ENCODE measurements at regions not wholly inside any gene's neighbourhood (a gene's known extent, or its start where the extent isn't known, plus 50 kb on each side); places are given as distances from the start of the nearest gene placed in this dataset.
"Not testable (repeated sequence)": the region's sequence is repeated elsewhere in the genome, so short reads cannot be mapped to it uniquely, and the experiment has no call there.

GRCh38 chr14:37972941-37973887 is 234.5 kb upstream of the SSTR1 start:
- DNase-seq (ENCODE audit: low spot score in 2 of 2), result no peak
- no peak for FAIRE-seq

- FAIRE-seq (no peak), DNase-seq (ENCODE audit: low spot score in 2 of 2) (no peak)
These were observed 233.3 kb upstream of the SSTR1 start for GRCh38 chr14:37974421-37974820.

GRCh38 chr14:37977481-37977880 is 230.2 kb upstream of the SSTR1 start:
- DNase-seq (ENCODE audit: low spot score in 2 of 2) (no peak), FAIRE-seq (peak; percentile 54)

GRCh38 chr14:37985826-37986470 is 221.8 kb upstream of the SSTR1 start:
- no peak for DNase-seq (ENCODE audit: low spot score in 2 of 2)
- FAIRE-seq, result no peak

GRCh38 chr14:37988472-37988871 is 219.2 kb upstream of the SSTR1 start:
- FAIRE-seq (no peak), DNase-seq (ENCODE audit: low spot score in 2 of 2) (no peak)

GRCh38 chr14:37991027-37991426 is 216.7 kb upstream of the SSTR1 start:
- no peak for DNase-seq (ENCODE audit: low spot score in 2 of 2)
- FAIRE-seq, result no peak

GRCh38 chr14:37992499-37992898 is 215.2 kb upstream of the SSTR1 start:
- DNase-seq (ENCODE audit: low spot score in 2 of 2) (no peak), FAIRE-seq (no peak)

- DNase-seq (ENCODE audit: low spot score in 2 of 2), result no peak
- FAIRE-seq, result no peak
These were observed 212.8 kb upstream of the SSTR1 start for GRCh38 chr14:37994846-37995372.

- FAIRE-seq (no peak), DNase-seq (ENCODE audit: low spot score in 2 of 2) (no peak)
These were observed 210.7 kb upstream of the SSTR1 start for GRCh38 chr14:37997017-37997416.

GRCh38 chr14:38000340-38000739 is 207.4 kb upstream of the SSTR1 start:
- DNase-seq (ENCODE audit: low spot score in 2 of 2), result no peak
- no peak for FAIRE-seq

GRCh38 chr14:38001501-38001900 is 206.2 kb upstream of the SSTR1 start:
- no peak for FAIRE-seq
- no peak for DNase-seq (ENCODE audit: low spot score in 2 of 2)

GRCh38 chr14:38003746-38004609 is 203.7 kb upstream of the SSTR1 start:
- FAIRE-seq (no peak), DNase-seq (ENCODE audit: low spot score in 2 of 2) (no peak)

- FAIRE-seq (no peak), DNase-seq (ENCODE audit: low spot score in 2 of 2) (no peak)
These were observed 203.2 kb upstream of the SSTR1 start for GRCh38 chr14:38004610-38004879.

GRCh38 chr14:38011156-38011555 is 196.5 kb upstream of the SSTR1 start:
- not testable (repeated sequence) for DNase-seq (ENCODE audit: low spot score in 2 of 2); FAIRE-seq

GRCh38 chr14:38012056-38012455 is 195.6 kb upstream of the SSTR1 start:
- no peak for FAIRE-seq

GRCh38 chr14:38016497-38016896 is 191.2 kb upstream of the SSTR1 start:
- no peak for FAIRE-seq
- no peak for DNase-seq (ENCODE audit: low spot score in 2 of 2)

More at GRCh38 chr14:38012056-38012455, 195.6 kb upstream of the SSTR1 start:
- no peak for DNase-seq (ENCODE audit: low spot score in 2 of 2)

GRCh38 chr14:38021861-38022260 is 185.8 kb upstream of the SSTR1 start:
- DNase-seq (ENCODE audit: low spot score in 2 of 2) (no peak), FAIRE-seq (no peak)

GRCh38 chr14:38022775-38023174 is 184.9 kb upstream of the SSTR1 start:
- DNase-seq (ENCODE audit: low spot score in 2 of 2), result no peak
- no peak for FAIRE-seq

- no peak for FAIRE-seq
These were observed 169.5 kb upstream of the SSTR1 start for GRCh38 chr14:38038171-38038570.

GRCh38 chr14:38038986-38039385 is 168.7 kb upstream of the SSTR1 start:
- FAIRE-seq, result no peak
- no peak for DNase-seq (ENCODE audit: low spot score in 2 of 2)

More at GRCh38 chr14:38038171-38038570, 169.5 kb upstream of the SSTR1 start:
- no peak for DNase-seq (ENCODE audit: low spot score in 2 of 2)

GRCh38 chr14:38039496-38039895 is 168.2 kb upstream of the SSTR1 start:
- FAIRE-seq (no peak), DNase-seq (ENCODE audit: low spot score in 2 of 2) (no peak)
